ENCODE measurements at regions not wholly inside any gene's neighbourhood (a gene's known extent, or its start where the extent isn't known, plus 50 kb on each side); places are given as distances from the start of the nearest gene placed in this dataset.

GRCh38 chr10:120996456-120997034, 145.4 kb downstream of the WDR11 start:
- Histone ChIP-seq H4K20me1 (ENCODE audit: insufficient read depth, low read length) (no peaks in the 10 kb centered on the region), H3K9ac (ENCODE audit: low read length) (no peak overlapping the region), H2AFZ (ENCODE audit: low read depth, low read length) (no peak overlapping the region), H3K27ac (ENCODE audit: low read depth, low read length) (no peak overlapping the region), H3K9me3 (ENCODE audit: insufficient read depth, low read depth, low read length) (peaks cover 4% of the 10 kb centered on the region), H3K4me2 (ENCODE audit: low read length) (no peak overlapping the region), H3K79me2 (ENCODE audit: insufficient read depth, low read length) (no peaks in the 10 kb centered on the region), H3K4me3 (ENCODE audit: insufficient read depth, low read depth, low read length) (no peak overlapping the region), H3K27me3 (ENCODE audit: insufficient read depth, low read length) (no peaks in the 10 kb centered on the region), H3K36me3 (ENCODE audit: insufficient read depth, low read length) (no peaks in the 10 kb centered on the region), H3K4me1 (ENCODE audit: insufficient read depth, low read length) (no peaks in the 10 kb centered on the region)
- Mint-ChIP-seq H3K27ac (ENCODE audit: unreplicated experiment) (no peak overlapping the region), H3K4me1 (ENCODE audit: low read depth, unreplicated experiment) (peaks cover 6% of the 10 kb centered on the region), H3K27me3 (ENCODE audit: low read depth, unreplicated experiment) (peaks cover 5% of the 10 kb centered on the region), H3K36me3 (ENCODE audit: low read depth, unreplicated experiment) (no peaks in the 10 kb centered on the region), H3K4me3 (ENCODE audit: unreplicated experiment) (no peak overlapping the region), H3K9me3 (ENCODE audit: unreplicated experiment) (peaks cover 10% of the 10 kb centered on the region)
- DNase-seq (ENCODE audit: low read depth): no peak
- TF ChIP-seq EZH2 (IDR thresholded peaks at IDR 0.05; ENCODE audit: insufficient read depth, low read length): no peak
- TF ChIP-seq, protein P1, sequence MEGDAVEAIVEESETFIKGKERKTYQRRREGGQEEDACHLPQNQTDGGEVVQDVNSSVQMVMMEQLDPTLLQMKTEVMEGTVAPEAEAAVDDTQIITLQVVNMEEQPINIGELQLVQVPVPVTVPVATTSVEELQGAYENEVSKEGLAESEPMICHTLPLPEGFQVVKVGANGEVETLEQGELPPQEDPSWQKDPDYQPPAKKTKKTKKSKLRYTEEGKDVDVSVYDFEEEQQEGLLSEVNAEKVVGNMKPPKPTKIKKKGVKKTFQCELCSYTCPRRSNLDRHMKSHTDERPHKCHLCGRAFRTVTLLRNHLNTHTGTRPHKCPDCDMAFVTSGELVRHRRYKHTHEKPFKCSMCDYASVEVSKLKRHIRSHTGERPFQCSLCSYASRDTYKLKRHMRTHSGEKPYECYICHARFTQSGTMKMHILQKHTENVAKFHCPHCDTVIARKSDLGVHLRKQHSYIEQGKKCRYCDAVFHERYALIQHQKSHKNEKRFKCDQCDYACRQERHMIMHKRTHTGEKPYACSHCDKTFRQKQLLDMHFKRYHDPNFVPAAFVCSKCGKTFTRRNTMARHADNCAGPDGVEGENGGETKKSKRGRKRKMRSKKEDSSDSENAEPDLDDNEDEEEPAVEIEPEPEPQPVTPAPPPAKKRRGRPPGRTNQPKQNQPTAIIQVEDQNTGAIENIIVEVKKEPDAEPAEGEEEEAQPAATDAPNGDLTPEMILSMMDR (IDR thresholded peaks at IDR 0.05; ENCODE audit: insufficient read depth, low read depth, low read length): no peak
- FAIRE-seq: no peak

DNA sequence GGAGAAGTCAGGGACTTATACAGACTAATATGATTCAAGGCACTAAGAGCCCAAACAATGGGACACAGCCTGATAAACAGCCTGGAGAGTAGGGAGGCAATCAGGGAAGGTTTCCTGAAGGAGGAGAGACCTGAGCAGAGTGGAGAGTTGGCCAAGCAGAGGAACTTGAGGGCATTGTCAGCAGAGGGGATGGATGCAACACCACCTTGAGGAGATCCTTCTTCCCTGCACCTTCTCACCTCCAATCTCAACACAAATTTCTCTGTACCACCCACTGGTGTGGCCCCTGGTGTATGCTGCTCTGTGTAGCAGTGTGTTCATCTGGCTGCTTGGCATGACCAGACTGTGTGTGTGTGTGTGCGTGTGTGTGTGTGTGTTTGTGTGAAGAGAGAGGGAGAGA, 146.2 kb downstream of the WDR11 start:
- H3K27ac Mint-ChIP-seq (ENCODE audit: unreplicated experiment): no peak overlapping the region
- Histone ChIP-seq H3K9ac (ENCODE audit: low read length) (no peak overlapping the region), H3K4me1 (ENCODE audit: insufficient read depth, low read length) (no peaks in the 10 kb centered on the region)

DNA sequence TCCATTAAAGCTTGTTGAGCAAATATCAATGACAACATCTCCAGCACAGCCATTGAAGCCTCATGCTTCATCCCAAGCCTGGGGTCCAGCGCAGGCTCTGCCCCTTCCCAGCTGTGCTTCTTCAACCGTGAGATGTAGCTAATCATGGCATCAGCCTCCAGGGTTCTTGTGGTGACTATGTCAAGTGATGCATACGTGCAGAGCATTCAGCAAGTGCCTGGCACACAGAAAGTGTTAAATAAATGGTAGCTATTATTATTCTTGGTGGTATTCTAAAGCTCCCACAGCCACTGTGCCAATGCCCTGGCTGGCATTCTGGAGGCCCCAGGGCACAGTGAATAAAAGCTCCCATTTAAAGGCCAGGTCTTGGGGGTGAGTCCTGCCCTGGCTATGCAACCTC, 146.6 kb downstream of the WDR11 start:
- TF ChIP-seq EZH2 (IDR thresholded peaks at IDR 0.05; ENCODE audit: insufficient read depth, low read length): no peak
- TF ChIP-seq, protein P1 (IDR thresholded peaks at IDR 0.05; ENCODE audit: insufficient read depth, low read depth, low read length): no peak
- H2AFZ ChIP-seq (ENCODE audit: low read depth, low read length): no peak overlapping the region
- H3K4me2 ChIP-seq (ENCODE audit: low read length): no peak overlapping the region
- H3K9me3 Mint-ChIP-seq (ENCODE audit: unreplicated experiment): peaks cover 12% of the 10 kb centered on the region
- no peaks in the 10 kb centered on the region for H3K36me3 ChIP-seq (ENCODE audit: insufficient read depth, low read length)
- H3K36me3 Mint-ChIP-seq (ENCODE audit: low read depth, unreplicated experiment): no peaks in the 10 kb centered on the region
- H3K9ac ChIP-seq (ENCODE audit: low read length): no peak overlapping the region
- no peak overlapping the region for H3K4me3 ChIP-seq (ENCODE audit: insufficient read depth, low read depth, low read length)
- peaks cover 6% of the 10 kb centered on the region for H3K4me1 Mint-ChIP-seq (ENCODE audit: low read depth, unreplicated experiment)
- no peak for DNase-seq (ENCODE audit: low read depth)
- H3K27ac Mint-ChIP-seq (ENCODE audit: unreplicated experiment): no peak overlapping the region
- H3K27ac ChIP-seq (ENCODE audit: low read depth, low read length): no peak overlapping the region
- no peak overlapping the region for H3K4me3 Mint-ChIP-seq (ENCODE audit: unreplicated experiment)
- peaks cover 5% of the 10 kb centered on the region for H3K27me3 Mint-ChIP-seq (ENCODE audit: low read depth, unreplicated experiment)
- H4K20me1 ChIP-seq (ENCODE audit: insufficient read depth, low read length): no peaks in the 10 kb centered on the region
- H3K9me3 ChIP-seq (ENCODE audit: insufficient read depth, low read depth, low read length): peaks cover 3% of the 10 kb centered on the region
- no peak for FAIRE-seq
- H3K4me1 ChIP-seq (ENCODE audit: insufficient read depth, low read length): no peaks in the 10 kb centered on the region
- no peaks in the 10 kb centered on the region for H3K27me3 ChIP-seq (ENCODE audit: insufficient read depth, low read length)
- H3K79me2 ChIP-seq (ENCODE audit: insufficient read depth, low read length): no peaks in the 10 kb centered on the region

More for the DNA sequence above, 146.2 kb downstream of the WDR11 start:
- TF ChIP-seq EZH2 (IDR thresholded peaks at IDR 0.05; ENCODE audit: insufficient read depth, low read length): no peak
- TF ChIP-seq, protein P1 (IDR thresholded peaks at IDR 0.05; ENCODE audit: insufficient read depth, low read depth, low read length): no peak
- Histone ChIP-seq H3K4me2 (ENCODE audit: low read length) (no peak overlapping the region), H3K27me3 (ENCODE audit: insufficient read depth, low read length) (no peaks in the 10 kb centered on the region), H2AFZ (ENCODE audit: low read depth, low read length) (no peak overlapping the region), H3K36me3 (ENCODE audit: insufficient read depth, low read length) (no peaks in the 10 kb centered on the region), H3K4me3 (ENCODE audit: insufficient read depth, low read depth, low read length) (no peak overlapping the region), H4K20me1 (ENCODE audit: insufficient read depth, low read length) (no peaks in the 10 kb centered on the region), H3K79me2 (ENCODE audit: insufficient read depth, low read length) (no peaks in the 10 kb centered on the region), H3K27ac (ENCODE audit: low read depth, low read length) (no peak overlapping the region), H3K9me3 (ENCODE audit: insufficient read depth, low read depth, low read length) (peaks cover 3% of the 10 kb centered on the region)
- FAIRE-seq: no peak
- no peak overlapping the region for H3K4me3 Mint-ChIP-seq (ENCODE audit: unreplicated experiment)
- peaks cover 10% of the 10 kb centered on the region for H3K9me3 Mint-ChIP-seq (ENCODE audit: unreplicated experiment)
- no peak for DNase-seq (ENCODE audit: low read depth)
- peaks cover 5% of the 10 kb centered on the region for H3K27me3 Mint-ChIP-seq (ENCODE audit: low read depth, unreplicated experiment)
- peaks cover 6% of the 10 kb centered on the region for H3K4me1 Mint-ChIP-seq (ENCODE audit: low read depth, unreplicated experiment)
- H3K36me3 Mint-ChIP-seq (ENCODE audit: low read depth, unreplicated experiment): no peaks in the 10 kb centered on the region

Measured in astrocyte (in vitro differentiated cells and primary cell).